ENCODE measurements at regions not wholly inside any gene's neighbourhood (a gene's known extent, or its start where the extent isn't known, plus 50 kb on each side); places are given as distances from the start of the nearest gene placed in this dataset.

DNA sequence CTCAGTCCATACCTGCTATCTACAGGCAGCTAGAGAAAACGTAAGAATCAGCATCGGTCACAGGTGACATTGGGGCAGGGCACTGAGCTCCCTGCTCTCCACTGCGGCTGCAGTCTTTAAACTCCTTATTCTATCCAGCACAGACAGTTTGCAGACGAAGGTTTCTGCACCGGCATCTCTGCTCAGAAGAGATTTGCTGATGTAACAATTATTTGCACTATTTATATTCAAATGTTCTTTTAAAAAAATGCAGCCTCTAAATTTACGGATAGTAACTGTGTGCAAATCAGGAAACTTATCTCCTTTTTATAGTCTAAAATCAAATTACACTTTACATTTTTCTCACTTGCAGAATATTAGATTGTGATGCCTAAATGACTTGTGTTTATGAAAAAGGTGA lies 671.0 kb downstream of the VRK1 start:
- Histone ChIP-seq H3K9ac (ENCODE audit: low read length in 3 of 3) (no peak overlapping the region), H3K4me1 (ENCODE audit: control insufficient read depth in 2 of 3, insufficient read depth in 2 of 3, low read depth in 1 of 3, low read length in 3 of 3) (no peaks in the 10 kb centered on the region), H3K27me3 (ENCODE audit: control insufficient read depth, insufficient read depth, low read length) (no peaks in the 10 kb centered on the region), H3K36me3 (ENCODE audit: control insufficient read depth in 2 of 3, insufficient read depth in 3 of 3, low read length in 3 of 3) (no peaks in the 10 kb centered on the region), H3K9me3 (ENCODE audit: control insufficient read depth in 2 of 3, insufficient read depth in 1 of 3, low read length in 3 of 3) (no peaks in the 10 kb centered on the region), H3K4me3 (ENCODE audit: low read length in 3 of 3) (no peak overlapping the region), H3K27ac (ENCODE audit: low read depth in 2 of 2, low read length in 2 of 2) (no peak overlapping the region)
- FAIRE-seq (no peak), DNase-seq (no peak)
- intact Hi-C loops (cut with DNase I) = no loop called here
- TF ChIP-seq CTCF (IDR thresholded peaks at IDR 0.05; ENCODE audit: borderline replicate concordance, extremely low read depth, insufficient read depth) = no peak

DNA sequence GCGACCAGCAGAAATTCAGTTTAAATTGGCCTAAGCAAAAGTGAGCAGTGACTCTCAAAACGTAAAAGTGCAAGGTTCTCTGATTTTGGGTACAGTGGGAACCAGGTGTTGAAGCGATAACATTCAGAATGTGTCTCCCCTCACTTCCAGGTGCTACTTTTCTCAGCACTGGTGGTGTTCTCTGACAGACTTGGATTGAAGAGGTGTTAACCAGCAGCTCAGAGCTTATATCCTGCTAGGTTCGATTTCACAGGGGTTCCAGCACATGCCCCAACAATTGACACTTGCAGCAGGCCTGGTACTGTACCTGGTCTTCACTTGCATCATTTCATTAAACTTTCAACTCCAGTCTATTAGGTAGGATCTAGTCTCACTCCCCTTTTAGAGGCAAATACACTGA lies 680.2 kb downstream of the VRK1 start:
- intact Hi-C loops (cut with DNase I) = no loop called here
- Histone ChIP-seq H3K27me3 (ENCODE audit: control insufficient read depth, insufficient read depth, low read length) (no peaks in the 10 kb centered on the region), H3K9ac (ENCODE audit: low read length in 3 of 3) (no peak overlapping the region), H3K4me3 (ENCODE audit: low read length in 3 of 3) (no peak overlapping the region), H3K4me1 (ENCODE audit: control insufficient read depth in 2 of 3, insufficient read depth in 2 of 3, low read depth in 1 of 3, low read length in 3 of 3) (no peaks in the 10 kb centered on the region), H3K9me3 (ENCODE audit: control insufficient read depth in 2 of 3, insufficient read depth in 1 of 3, low read length in 3 of 3) (no peaks in the 10 kb centered on the region), H3K27ac (ENCODE audit: low read depth in 2 of 2, low read length in 2 of 2) (no peak overlapping the region), H3K36me3 (ENCODE audit: control insufficient read depth in 2 of 3, insufficient read depth in 3 of 3, low read length in 3 of 3) (no peaks in the 10 kb centered on the region)
- no peak for FAIRE-seq
- DNase-seq = no peak
- no peak for TF ChIP-seq CTCF (IDR thresholded peaks at IDR 0.05; ENCODE audit: borderline replicate concordance, extremely low read depth, insufficient read depth)

DNA sequence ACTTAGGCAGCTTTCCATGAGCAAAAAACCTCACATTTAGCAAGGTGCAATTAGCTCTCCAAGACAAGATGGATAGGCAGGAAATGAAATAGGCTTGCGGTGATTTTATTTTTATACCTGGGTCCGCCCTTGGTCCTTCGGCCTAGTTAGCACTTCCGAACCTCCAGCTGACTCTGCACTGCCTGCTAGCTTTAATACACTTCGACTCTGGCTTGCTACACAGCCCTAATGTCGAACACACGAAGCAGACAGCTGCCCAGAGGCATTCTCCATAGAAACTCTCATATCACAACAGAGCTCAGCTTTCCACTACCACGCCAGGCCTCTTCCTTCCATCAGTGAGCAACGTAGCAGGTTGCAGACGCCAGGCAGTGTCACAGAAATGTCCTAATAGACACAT lies 688.0 kb downstream of the VRK1 start:
- intact Hi-C loops (cut with DNase I) = no loop called here

More for the DNA sequence above, 688.0 kb downstream of the VRK1 start:
- DNase-seq (no peak), FAIRE-seq (no peak)
- Histone ChIP-seq H3K27me3 (ENCODE audit: control insufficient read depth, insufficient read depth, low read length) (no peaks in the 10 kb centered on the region), H3K4me3 (ENCODE audit: low read length in 3 of 3) (no peak overlapping the region), H3K27ac (ENCODE audit: low read depth in 2 of 2, low read length in 2 of 2) (no peak overlapping the region), H3K9ac (ENCODE audit: low read length in 3 of 3) (no peak overlapping the region), H3K36me3 (ENCODE audit: control insufficient read depth in 2 of 3, insufficient read depth in 3 of 3, low read length in 3 of 3) (no peaks in the 10 kb centered on the region), H3K9me3 (ENCODE audit: control insufficient read depth in 2 of 3, insufficient read depth in 1 of 3, low read length in 3 of 3) (no peaks in the 10 kb centered on the region), H3K4me1 (ENCODE audit: control insufficient read depth in 2 of 3, insufficient read depth in 2 of 3, low read depth in 1 of 3, low read length in 3 of 3) (no peaks in the 10 kb centered on the region)
- TF ChIP-seq CTCF (IDR thresholded peaks at IDR 0.05; ENCODE audit: borderline replicate concordance, extremely low read depth, insufficient read depth) = no peak

Measured in kidney (tissue), 13 donors.